NCI-H2029 treated with DMSO at 0.1 percent for 48 hours (cell line): ENCODE measurements at regions not wholly inside any gene's neighbourhood (a gene's known extent, or its start where the extent isn't known, plus 50 kb on each side); places are given as distances from the start of the nearest gene placed in this dataset.
"Not testable (repeated sequence)": the region's sequence is repeated elsewhere in the genome, so short reads cannot be mapped to it uniquely, and the experiment has no call there.

ENCODE experiments used
- DNase-seq: peaks from one replicate; lab custom pipeline; 2025; lab: John Stamatoyannopoulos, UW

- DNase-seq: no peak
Measured at GRCh38 chr5:72651109-72651508, 143.9 kb upstream of the ZNF366 start.

DNA sequence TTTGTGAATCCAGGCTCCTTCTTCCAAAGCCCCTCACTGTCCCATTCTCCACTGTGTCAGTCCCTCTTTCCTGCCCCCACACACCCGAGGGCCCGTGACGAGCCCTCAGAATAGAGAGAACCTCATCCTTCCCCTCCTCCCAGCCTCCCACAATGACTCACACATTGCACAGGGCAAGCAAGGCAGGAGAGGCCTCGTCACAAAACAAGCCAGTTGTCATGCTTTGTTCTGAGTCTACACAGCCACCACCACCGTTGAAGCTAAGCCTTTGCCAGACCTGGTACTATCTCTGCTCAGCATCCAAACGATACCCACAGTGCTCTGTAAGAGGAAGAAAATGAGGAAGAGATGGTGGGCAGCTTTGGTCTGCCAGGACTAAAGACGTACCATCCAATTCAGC lies 142.2 kb upstream of the ZNF366 start:
- DNase-seq: no peak

DNA sequence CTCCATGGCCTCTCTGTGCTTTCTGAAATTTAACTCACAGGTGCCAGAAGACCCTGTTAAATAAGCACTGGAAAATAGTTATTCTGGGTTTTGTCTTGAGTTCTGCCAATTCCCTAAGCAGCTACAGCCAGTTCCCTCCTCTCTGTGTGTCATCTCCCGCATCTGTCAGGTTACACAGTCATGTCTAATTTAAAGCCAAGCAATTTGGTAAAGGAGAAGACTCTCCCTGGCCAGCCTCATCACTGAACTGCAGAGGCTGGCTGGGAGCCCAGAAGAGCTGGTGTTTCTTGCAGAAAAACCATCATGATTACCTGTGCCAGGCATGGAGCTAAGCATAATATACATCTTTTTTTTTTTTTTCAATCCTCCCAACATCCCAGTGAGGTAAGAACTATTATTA lies 141.3 kb upstream of the ZNF366 start:
- DNase-seq: no peak

GRCh38 chr5:72647806-72648205 lies 140.6 kb upstream of the ZNF366 start:
- DNase-seq: no peak

DNA sequence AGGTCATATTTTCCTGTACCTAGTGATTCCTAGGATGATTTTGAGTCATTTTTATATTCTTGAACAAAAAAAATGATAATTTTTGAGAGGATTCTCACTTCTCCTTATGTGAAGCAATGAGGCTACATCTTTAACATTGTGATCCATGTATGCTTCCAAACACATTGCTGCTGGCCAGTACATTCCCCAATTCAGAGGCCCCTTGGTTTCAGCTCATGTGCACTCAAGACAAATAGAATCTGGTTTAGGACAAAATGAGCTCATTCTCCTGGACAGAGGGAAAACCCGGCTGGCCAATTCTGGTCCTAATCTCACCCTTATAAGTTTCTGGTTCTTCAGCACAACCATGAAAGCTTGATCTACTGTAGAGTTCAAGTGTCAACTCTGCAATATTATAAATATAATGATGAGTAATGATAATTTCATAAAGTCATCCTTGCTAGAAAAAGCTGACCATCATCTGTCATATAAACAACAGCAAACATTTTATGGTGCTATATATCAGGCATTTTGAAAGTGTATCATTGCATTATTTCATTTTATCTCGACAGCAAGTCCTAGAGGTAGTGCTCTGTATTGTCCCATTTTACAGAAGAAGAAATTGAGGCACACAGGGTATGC lies 139.1 kb upstream of the ZNF366 start:
- DNase-seq: no peak

DNA sequence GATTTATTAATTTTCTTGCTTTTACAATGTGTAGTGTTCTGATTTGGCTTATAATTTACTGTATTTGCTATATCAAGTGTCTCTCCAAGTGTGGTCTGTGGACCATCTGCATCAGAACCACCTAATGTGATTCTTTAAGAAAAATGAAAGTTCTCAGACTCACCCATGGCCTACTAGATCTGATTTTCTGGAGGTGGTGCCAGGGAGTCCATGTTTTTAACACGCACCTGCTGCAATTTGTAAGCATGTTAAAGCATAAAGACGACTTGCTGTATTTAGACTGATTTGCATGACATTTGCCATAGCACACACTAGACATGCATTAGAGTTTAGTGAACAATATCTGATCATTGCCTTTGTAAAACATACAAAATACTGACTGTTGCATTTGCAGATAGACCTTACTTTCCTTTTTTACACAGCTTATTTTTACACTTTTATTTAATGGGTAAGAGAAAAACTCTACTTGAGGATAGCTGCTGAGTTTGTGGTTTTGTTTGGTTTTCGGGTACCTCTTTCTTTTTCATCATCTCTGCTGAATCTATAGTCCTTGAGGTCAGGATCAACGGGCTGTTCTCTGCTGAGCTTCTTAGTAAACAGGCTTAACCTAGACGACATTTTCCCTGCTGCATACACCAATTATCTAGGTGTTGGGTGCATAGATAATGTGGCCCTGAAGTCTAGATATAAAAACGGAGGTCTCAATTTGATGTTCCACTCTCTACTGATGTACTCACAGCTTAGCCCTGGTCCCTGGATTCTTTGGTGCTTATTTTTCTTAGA lies 138.0 kb upstream of the ZNF366 start:
- no peak for DNase-seq

DNA sequence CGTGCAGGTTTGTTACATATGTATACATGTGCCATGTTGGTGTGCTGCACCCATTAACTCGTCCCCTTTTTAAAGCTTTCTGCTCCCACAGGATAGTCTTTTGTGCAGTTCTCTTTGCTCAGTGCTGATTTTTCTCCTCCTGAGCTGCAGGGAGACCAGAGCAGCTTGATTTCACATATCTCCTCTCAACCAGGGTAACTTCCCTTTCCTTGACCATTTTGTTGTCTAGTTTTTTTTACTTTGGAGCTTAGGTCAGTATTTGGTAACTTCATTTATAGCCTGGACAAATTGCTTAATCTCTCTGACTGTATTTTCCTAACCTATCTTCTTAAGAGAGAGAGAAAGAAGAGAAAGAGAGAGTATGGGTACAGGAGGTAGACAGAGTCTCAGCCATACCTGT lies 137.1 kb upstream of the ZNF366 start:
- DNase-seq: no peak

- no peak for DNase-seq
Measured at GRCh38 chr5:72641164-72641563, 134.0 kb upstream of the ZNF366 start.

GRCh38 chr5:72637058-72637457 lies 129.8 kb upstream of the ZNF366 start:
- DNase-seq: no peak

DNA sequence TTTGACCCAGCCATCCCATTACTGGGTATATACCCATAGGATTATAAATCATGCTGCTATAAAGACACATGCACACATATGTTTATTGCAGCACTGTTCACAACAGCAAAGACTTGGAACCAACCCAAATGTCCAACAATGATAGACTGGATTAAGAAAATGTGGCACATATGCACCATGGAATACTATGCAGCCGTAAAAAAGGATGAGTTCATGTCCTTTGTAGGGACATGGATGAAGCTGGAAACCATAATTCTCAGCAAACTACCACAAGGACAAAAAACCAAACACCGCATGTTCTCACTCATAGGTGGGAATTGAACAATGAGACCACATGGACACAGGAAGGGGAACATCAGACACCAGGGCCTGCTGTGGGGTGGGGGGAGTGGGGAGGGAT lies 129.4 kb upstream of the ZNF366 start:
- not testable (repeated sequence) for DNase-seq

- no peak for DNase-seq
Measured at GRCh38 chr5:72634444-72634843, 127.2 kb upstream of the ZNF366 start.

GRCh38 chr5:72633649-72634048 lies 126.4 kb upstream of the ZNF366 start:
- no peak for DNase-seq

GRCh38 chr5:72633041-72633445 lies 125.8 kb upstream of the ZNF366 start:
- DNase-seq: no peak

DNA sequence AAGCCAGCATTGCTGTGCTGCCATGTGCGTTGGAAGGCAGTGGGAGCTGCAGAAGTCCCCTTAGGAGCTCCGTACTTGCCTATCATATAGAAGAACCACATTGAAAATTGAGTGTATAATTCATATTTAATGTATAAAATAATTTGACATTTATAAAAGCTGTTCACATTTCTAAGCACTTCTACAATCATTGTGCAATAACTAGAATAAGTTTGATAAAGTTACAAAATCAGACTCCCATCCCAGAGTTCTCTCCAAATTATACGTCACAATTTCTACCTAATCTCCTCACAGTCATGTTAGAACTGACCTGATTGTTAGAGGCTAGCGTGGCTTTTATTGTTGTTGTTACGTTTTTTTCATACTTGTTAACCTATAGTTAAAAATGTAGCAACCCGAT lies 123.5 kb upstream of the ZNF366 start:
- DNase-seq: no peak

- no peak for DNase-seq
Measured at GRCh38 chr5:72630081-72630480, 122.9 kb upstream of the ZNF366 start.

DNA sequence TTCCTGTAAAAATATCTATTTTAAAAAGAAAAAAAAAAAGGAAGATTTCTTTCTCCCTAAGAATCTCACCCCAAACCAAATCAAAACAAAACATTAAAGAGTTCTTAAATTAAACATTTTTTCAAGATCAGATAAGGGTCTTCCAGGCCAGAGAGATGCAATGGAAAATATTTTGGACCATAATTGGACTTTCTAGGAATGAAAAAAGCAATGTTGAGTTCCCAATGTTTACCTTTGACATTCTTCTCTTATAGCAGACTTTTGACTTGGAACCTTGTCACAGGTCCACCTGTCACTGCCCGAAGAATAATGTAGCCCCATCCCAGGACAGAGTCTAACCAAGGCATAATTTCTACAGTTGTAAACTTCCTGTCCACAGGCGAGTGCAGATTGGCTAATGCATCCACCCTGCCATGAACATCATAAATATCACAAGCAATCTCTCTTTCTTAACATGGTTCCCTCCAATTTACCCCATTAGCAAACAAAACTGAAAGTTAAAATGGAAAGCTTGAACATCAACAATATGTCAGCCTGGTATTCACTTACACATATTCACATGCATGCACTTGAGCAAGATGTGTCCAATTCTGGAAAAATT lies 121.7 kb upstream of the ZNF366 start:
- DNase-seq: no peak

DNA sequence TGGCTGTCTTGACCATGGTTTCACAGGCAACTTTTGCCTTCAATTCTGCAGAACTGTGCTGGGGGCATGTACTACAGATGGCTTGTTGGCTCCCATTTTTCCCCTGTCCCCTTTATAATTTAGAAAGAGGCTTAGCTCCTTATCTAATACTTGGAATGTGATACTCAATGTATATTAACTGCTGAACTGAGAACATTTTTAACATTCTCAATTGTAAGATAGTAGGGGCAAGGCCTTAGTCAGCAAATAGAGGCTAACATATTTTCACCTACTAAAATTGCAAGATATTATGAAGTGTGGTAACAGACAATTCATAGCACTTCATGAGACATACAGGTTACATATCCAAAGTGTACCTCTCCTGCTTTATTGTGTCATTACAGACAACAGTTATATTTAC lies 118.1 kb upstream of the ZNF366 start:
- no peak for DNase-seq

DNA sequence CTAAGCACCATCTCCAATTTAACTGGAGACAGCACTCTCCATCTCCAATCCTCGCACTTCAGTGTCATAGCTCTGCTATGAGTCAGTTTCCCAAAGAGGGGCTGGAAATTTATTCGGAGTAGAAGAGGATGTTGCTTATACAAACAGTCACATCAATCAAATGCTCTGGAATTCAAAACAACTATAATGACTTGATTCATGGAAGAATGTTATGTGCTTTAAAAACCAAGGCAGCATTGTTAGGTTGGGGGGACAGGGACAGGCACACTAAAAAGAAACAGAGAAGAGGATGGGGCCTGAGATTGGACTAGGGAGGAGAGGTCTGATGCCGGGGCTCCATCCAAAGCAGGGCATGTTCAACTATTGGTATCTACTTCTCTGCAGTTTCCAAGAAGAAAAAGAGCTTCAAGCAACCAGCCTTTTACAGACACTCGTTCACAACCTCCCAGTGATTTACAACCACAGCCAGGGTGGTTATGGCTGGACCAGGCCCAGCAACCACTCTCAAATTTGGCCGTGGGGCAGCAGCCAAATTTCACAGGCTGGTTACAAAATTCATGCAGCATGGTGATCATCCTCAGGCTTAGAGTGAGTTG lies 117.5 kb upstream of the ZNF366 start:
- no peak for DNase-seq

DNA sequence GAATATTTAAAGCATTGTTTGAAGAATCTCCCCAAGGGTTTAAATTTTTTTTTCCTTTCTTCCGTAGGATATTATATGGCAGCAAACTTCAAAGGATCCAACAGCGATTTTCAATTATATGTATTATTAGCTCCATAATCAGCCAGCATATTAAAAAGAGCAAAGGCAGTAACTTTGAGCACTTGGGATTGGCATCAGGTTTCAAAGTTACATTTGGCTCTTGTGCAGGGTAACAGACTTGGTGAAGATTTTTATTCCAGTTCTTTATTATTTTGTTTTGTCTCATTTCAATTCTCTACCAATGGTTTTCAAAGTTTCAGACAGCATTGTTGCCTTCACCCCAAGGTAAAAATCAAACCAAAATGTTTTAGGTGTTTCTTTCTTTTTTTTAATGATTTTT lies 116.7 kb upstream of the ZNF366 start:
- DNase-seq: no peak

DNA sequence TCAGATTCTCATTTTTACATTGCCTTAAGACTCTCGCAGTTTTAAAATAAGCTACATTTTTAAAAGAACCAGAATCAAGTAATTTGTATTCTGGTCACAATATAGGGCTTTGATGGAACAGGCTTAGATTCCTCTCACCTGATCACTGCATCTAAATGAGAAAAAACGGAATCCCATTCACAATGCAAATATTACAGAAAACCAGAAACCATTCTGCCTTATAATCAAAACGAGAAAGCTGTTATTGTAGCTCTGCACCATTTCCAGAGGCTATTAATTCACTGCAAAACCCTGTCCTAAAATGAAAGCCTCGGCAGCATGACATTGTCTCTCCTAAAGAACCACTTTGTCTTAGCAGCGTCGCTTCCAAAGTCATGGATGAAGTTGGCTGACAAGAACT lies 116.1 kb upstream of the ZNF366 start:
- no peak for DNase-seq

GRCh38 chr5:72622170-72622760 lies 115.1 kb upstream of the ZNF366 start:
- no peak for DNase-seq

GRCh38 chr5:72621576-72621975 lies 114.4 kb upstream of the ZNF366 start:
- DNase-seq: no peak

DNA sequence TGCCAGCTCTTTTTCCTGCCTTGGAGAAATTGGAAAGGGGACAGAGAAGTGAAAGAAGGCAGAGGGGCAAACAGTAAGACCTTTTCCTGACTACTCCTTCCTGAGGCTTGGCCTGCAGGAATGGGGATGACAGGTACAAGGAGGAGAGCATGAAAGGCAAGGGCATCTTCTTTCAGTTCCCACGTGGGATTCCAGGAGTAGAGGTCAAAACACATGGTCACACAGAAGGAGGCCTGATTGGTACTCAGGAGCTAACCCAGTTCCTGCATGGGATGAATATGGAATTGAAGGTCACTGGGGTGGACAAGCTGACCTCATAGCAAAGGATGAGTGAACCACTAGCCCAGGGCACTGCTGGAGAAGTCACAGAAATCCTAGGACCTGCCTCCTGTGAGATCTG lies 112.5 kb upstream of the ZNF366 start:
- no peak for DNase-seq
